HG03442 (cell line): ENCODE measurements at regions not wholly inside any gene's neighbourhood (a gene's known extent, or its start where the extent isn't known, plus 50 kb on each side); places are given as distances from the start of the nearest gene placed in this dataset.

ENCODE experiments used
- ATAC-seq: cut with Tn5 transposase; IDR thresholded peaks from one replicate; pipeline ENCODE4 v1.9.1; 2021; ENCODE audit warnings: mild to moderate bottlenecking, moderate library complexity; ENCODE audit not compliant: unreplicated experiment

- ATAC-seq = no peak
Measured at GRCh38 chr20:48169650-48170225, 384.5 kb upstream of the SULF2 start.

GRCh38 chr20:48166082-48166835 is 381.0 kb upstream of the SULF2 start:
- ATAC-seq = no peak

GRCh38 chr20:48165401-48165685 is 380.1 kb upstream of the SULF2 start:
- no peak for ATAC-seq

GRCh38 chr20:48164566-48165400 is 379.5 kb upstream of the SULF2 start:
- ATAC-seq = no peak

- ATAC-seq = no peak
Measured at GRCh38 chr20:48164034-48164433, 378.8 kb upstream of the SULF2 start.

GRCh38 chr20:48163505-48163904 is 378.2 kb upstream of the SULF2 start:
- ATAC-seq = no peak

GRCh38 chr20:48162621-48163020 is 377.3 kb upstream of the SULF2 start:
- no peak for ATAC-seq

GRCh38 chr20:48159145-48160008 is 374.1 kb upstream of the SULF2 start:
- ATAC-seq = no peak

- no peak for ATAC-seq
Measured at GRCh38 chr20:48158014-48158413, 372.7 kb upstream of the SULF2 start.

GRCh38 chr20:48156951-48157700 is 371.8 kb upstream of the SULF2 start:
- no peak for ATAC-seq

GRCh38 chr20:48156521-48156920 is 371.2 kb upstream of the SULF2 start:
- ATAC-seq = no peak

- no peak for ATAC-seq
Measured at GRCh38 chr20:48155268-48155667, 370.0 kb upstream of the SULF2 start.

GRCh38 chr20:48154040-48154765 is 368.9 kb upstream of the SULF2 start:
- no peak for ATAC-seq

- no peak for ATAC-seq
Measured at GRCh38 chr20:48153523-48153922, 368.2 kb upstream of the SULF2 start.

- ATAC-seq = no peak
Measured at GRCh38 chr20:48153103-48153502, 367.8 kb upstream of the SULF2 start.

- no peak for ATAC-seq
Measured at GRCh38 chr20:48150568-48150967, 365.3 kb upstream of the SULF2 start.

- no peak for ATAC-seq
Measured at GRCh38 chr20:48149902-48150301, 364.6 kb upstream of the SULF2 start.

- ATAC-seq = no peak
Measured at GRCh38 chr20:48148916-48149672, 363.8 kb upstream of the SULF2 start.

GRCh38 chr20:48148020-48148419 is 362.7 kb upstream of the SULF2 start:
- no peak for ATAC-seq
